AG04450 (cell line): ENCODE measurements at regions not wholly inside any gene's neighbourhood (a gene's known extent, or its start where the extent isn't known, plus 50 kb on each side); places are given as distances from the start of the nearest gene placed in this dataset.

ENCODE experiments used
- CTCF ChIA-PET: fragments of 300-600, 350-600 bp; formaldehyde crosslinking; extraction: SDS; loops from one replicate; lab custom pipeline; 2022; ENCODE audit warnings: antibody characterized with exemption, inconsistent platforms; lab: Charles Lee
- POLR2A ChIA-PET: fragments of 350-600 bp; formaldehyde crosslinking; extraction: SDS; loops from one replicate; lab custom pipeline; 2021; ENCODE audit warnings: antibody characterized with exemption, inconsistent platforms; lab: Yijun Ruan, JAX
- DNase-seq: peaks from one replicate; pipeline ENCODE4 v3.0.0-alpha.2; 2011; ENCODE audit warnings: low read depth, low spot score
- H3K27ac ChIP-seq: one replicate; pipeline ENCODE4 v1.5.1; 2012; ENCODE audit warnings: low read depth, low read length, control low read depth
- H3K27me3 ChIP-seq: one replicate; pipeline ENCODE4 v1.6.0; 2012; ENCODE audit warnings: low read length; ENCODE audit not compliant: control insufficient read depth, insufficient read depth
- H3K4me3 ChIP-seq: 2 replicates; pipeline ENCODE4 v1.5.1; 2011; ENCODE audit warnings: mild to moderate bottlenecking, low read depth, low read length, control low read depth
- H3K9me3 ChIP-seq: 2 replicates; pipeline ENCODE4 v1.5.1; 2012; ENCODE audit warnings: low read length; ENCODE audit not compliant: control insufficient read depth, insufficient read depth
- CTCF ChIP-seq: IDR thresholded peaks from 2 replicates; pipeline ENCODE4 v1.5.1; 2011; ENCODE audit warnings: low read depth, low read length, control low read depth, inconsistent platforms

- Histone ChIP-seq H3K4me3 (no peak overlapping the region), H3K9me3 (no peaks in the 10 kb centered on the region), H3K27ac (no peak overlapping the region), H3K27me3 (no peaks in the 10 kb centered on the region)
- POLR2A ChIA-PET: no interaction called here
- TF ChIP-seq CTCF: no peak
- DNase-seq: no peak
- CTCF ChIA-PET: no interaction called here
These were observed 651.5 kb upstream of the RIOK2 start for GRCh38 chr5:97834561-97834960.

GRCh38 chr5:97835112-97835511 is 652.1 kb upstream of the RIOK2 start:
- CTCF ChIA-PET: no interaction called here
- POLR2A ChIA-PET: no interaction called here
- TF ChIP-seq CTCF: no peak
- H3K27ac ChIP-seq: no peak overlapping the region
- no peak for DNase-seq
- no peaks in the 10 kb centered on the region for H3K27me3 ChIP-seq
- no peak overlapping the region for H3K4me3 ChIP-seq
- no peaks in the 10 kb centered on the region for H3K9me3 ChIP-seq

DNA sequence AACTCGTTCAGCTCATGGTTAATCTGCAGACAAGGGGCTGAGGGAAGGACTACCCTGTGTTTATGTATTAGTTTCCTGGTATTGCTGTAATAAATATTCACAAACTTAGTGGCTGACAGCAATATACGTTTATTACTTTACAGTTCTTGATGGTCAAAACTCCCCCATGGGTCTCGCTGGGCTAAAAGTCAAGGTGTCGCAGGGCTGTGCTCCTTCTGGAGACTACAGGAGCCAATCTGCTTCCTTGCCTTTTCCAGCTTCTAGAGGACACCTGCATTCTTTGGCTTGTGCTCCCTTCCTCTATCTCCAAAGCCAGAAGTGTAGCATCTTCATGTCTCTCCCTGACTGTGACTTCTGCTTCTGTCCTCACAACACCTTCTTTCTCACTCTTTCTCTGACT is 653.8 kb upstream of the RIOK2 start:
- CTCF ChIA-PET: no interaction called here
- TF ChIP-seq CTCF: no peak
- POLR2A ChIA-PET: no interaction called here
- Histone ChIP-seq H3K27me3 (no peaks in the 10 kb centered on the region), H3K27ac (no peak overlapping the region), H3K9me3 (no peaks in the 10 kb centered on the region), H3K4me3 (no peak overlapping the region)
- DNase-seq: no peak

DNA sequence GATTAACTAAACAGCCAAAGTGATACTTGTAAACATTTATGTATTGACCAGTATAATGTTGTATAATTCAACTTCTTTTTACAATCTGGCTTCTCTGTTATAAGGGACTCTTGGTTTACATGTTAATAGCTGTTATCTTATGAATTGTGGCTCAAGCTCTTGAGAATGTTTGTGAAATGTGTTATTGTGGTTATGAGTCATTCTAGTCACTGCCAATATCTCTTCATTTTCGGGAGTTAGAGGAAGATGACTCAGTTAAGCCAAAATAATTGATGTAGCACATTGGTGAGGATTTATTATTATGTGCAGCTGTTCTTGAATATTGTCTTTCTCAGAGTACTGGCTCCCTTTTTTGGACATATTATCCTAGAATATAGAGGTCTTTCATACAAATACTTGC is 655.2 kb upstream of the RIOK2 start:
- Histone ChIP-seq H3K27ac (no peak overlapping the region), H3K27me3 (no peaks in the 10 kb centered on the region), H3K9me3 (no peaks in the 10 kb centered on the region), H3K4me3 (no peak overlapping the region)
- ChIA-PET POLR2A (no interaction called here), CTCF (interaction anchor here (0.6 kb wide), 1 partner anchor 34 kb away, joined by 3 read pairs; no protein-coding TSS in a partner anchor)
- DNase-seq: peak; percentile 86
- TF ChIP-seq CTCF: no peak

DNA sequence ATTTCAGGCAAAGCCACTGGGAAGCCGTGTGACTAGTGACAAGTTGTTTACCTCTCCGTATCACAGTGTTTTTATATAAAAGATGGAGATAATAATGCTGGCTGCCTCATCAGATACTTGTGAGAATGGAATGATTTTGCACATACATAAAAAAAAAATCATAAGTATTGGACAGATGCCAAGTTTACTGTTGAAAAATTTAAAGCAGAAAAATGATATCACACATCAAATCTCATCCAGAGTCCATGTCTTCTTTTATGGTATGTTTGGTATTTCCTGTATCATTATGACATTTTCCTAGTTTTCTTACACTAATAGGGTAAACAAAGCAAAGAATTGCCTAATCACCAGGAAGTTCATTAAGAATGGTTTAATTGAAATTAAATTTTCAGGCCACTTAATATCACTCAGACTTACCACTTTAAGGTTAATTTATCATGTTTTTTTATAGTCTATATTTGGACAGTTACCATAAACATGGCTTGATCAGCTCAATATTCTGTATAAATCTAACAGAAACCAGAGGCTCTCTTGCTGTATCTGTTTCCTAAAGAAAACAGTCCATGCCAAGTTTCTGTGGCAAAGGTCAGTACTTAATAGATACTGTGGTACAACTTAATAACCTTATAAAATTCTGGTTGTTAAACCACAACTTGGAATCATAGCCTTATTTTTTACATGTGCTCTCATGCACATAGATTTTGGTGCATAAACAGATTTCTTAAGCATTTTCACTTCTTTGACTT is 656.5 kb upstream of the RIOK2 start:
- no peak for TF ChIP-seq CTCF
- CTCF ChIA-PET: no interaction called here
- no peak overlapping the region for H3K27ac ChIP-seq
- DNase-seq: no peak
- POLR2A ChIA-PET: no interaction called here
- H3K27me3 ChIP-seq: no peaks in the 10 kb centered on the region
- H3K4me3 ChIP-seq: no peak overlapping the region
- H3K9me3 ChIP-seq: no peaks in the 10 kb centered on the region
